ENCODE measurements at regions not wholly inside any gene's neighbourhood (a gene's known extent, or its start where the extent isn't known, plus 50 kb on each side); places are given as distances from the start of the nearest gene placed in this dataset.

- no peak for TF ChIP-seq Cebpa-rat (IDR thresholded peaks at IDR 0.05)
- Histone ChIP-seq H4K20me1 (no peaks in the 10 kb centered on the region), H3K9me3 (replicated peaks in 1 of 11) (0 out of 22 replicates have a peak, but pooled peaks cover 0 to 4% (median 0%) of the 10 kb centered on the region in 11 experiments), H3K27ac (no peak overlapping the region), H3K4me2 (no peak overlapping the region), H3K27me3 (no peaks in the 10 kb centered on the region), H3K4me1 (no peaks in the 10 kb centered on the region), H3K36me3 (no peaks in the 10 kb centered on the region), H3K9ac (no peak overlapping the region), H3K4me3 (no peak overlapping the region)
These were observed 769.3 kb downstream of the VGLL3 start for GRCh38 chr3:86221601-86222000.

GRCh38 chr3:86208772-86209171 lies 782.2 kb downstream of the VGLL3 start:
- no peak overlapping the region for H3K27ac ChIP-seq

GRCh38 chr3:86182606-86183005 lies 808.3 kb downstream of the VGLL3 start:
- no peak for TF ChIP-seq Cebpa-rat (IDR thresholded peaks at IDR 0.05)

More at GRCh38 chr3:86208772-86209171, 782.2 kb downstream of the VGLL3 start:
- H4K20me1 ChIP-seq: no peaks in the 10 kb centered on the region
- no peak overlapping the region for H3K4me2 ChIP-seq
- H3K4me3 ChIP-seq: no peak overlapping the region
- H3K27me3 ChIP-seq: no peaks in the 10 kb centered on the region
- H3K9me3 ChIP-seq (replicated peaks in 1 of 11): peaks cover 0 to 9% (median 0%) of the 10 kb centered on the region in 11 experiments; a peak in 2 of 22 replicates
- TF ChIP-seq Cebpa-rat (IDR thresholded peaks at IDR 0.05): no peak
- no peaks in the 10 kb centered on the region for H3K4me1 ChIP-seq
- H3K36me3 ChIP-seq: no peaks in the 10 kb centered on the region
- H3K9ac ChIP-seq: no peak overlapping the region

GRCh38 chr3:86180696-86181095 lies 810.3 kb downstream of the VGLL3 start:
- Histone ChIP-seq H3K27me3 (no peaks in the 10 kb centered on the region), H4K20me1 (no peaks in the 10 kb centered on the region), H3K4me1 (peaks cover 0 to 9% (median 0%) of the 10 kb centered on the region in 10 experiments; a peak in 1 of 20 replicates), H3K36me3 (no peaks in the 10 kb centered on the region), H3K27ac (no peak overlapping the region), H3K4me3 (no peak overlapping the region), H3K9ac (no peak overlapping the region), H3K9me3 (replicated peaks in 1 of 11) (no peaks in the 10 kb centered on the region), H3K4me2 (no peak overlapping the region)
- no peak for TF ChIP-seq Cebpa-rat (IDR thresholded peaks at IDR 0.05)

More at GRCh38 chr3:86182606-86183005, 808.3 kb downstream of the VGLL3 start:
- no peaks in the 10 kb centered on the region for H3K36me3 ChIP-seq
- no peaks in the 10 kb centered on the region for H3K9me3 ChIP-seq (replicated peaks in 1 of 11)
- no peak overlapping the region for H3K9ac ChIP-seq
- H3K27ac ChIP-seq: no peak overlapping the region
- peaks cover 0 to 9% (median 0%) of the 10 kb centered on the region in 10 experiments; a peak in 1 of 20 replicates for H3K4me1 ChIP-seq
- H3K4me3 ChIP-seq: no peak overlapping the region
- no peak overlapping the region for H3K4me2 ChIP-seq
- no peaks in the 10 kb centered on the region; a peak in 1 of 22 replicates for H4K20me1 ChIP-seq
- no peaks in the 10 kb centered on the region for H3K27me3 ChIP-seq

GRCh38 chr3:86178095-86178494 lies 812.9 kb downstream of the VGLL3 start:
- Histone ChIP-seq H3K4me3 (no peak overlapping the region), H4K20me1 (no peaks in the 10 kb centered on the region), H3K27me3 (no peaks in the 10 kb centered on the region), H3K9ac (no peak overlapping the region), H3K4me2 (no peak overlapping the region), H3K4me1 (peaks cover 0 to 9% (median 0%) of the 10 kb centered on the region in 10 experiments; a peak in 1 of 20 replicates), H3K36me3 (no peaks in the 10 kb centered on the region), H3K9me3 (replicated peaks in 1 of 11) (no peaks in the 10 kb centered on the region), H3K27ac (no peak overlapping the region)
- no peak for TF ChIP-seq Cebpa-rat (IDR thresholded peaks at IDR 0.05)

- Histone ChIP-seq H3K27ac (no peak overlapping the region), H3K9ac (no peak overlapping the region), H3K36me3 (no peaks in the 10 kb centered on the region), H4K20me1 (no peaks in the 10 kb centered on the region), H3K9me3 (replicated peaks in 1 of 11) (no peaks in the 10 kb centered on the region), H3K27me3 (no peaks in the 10 kb centered on the region), H3K4me3 (no peak overlapping the region), H3K4me2 (no peak overlapping the region), H3K4me1 (peaks cover 0 to 9% (median 0%) of the 10 kb centered on the region in 10 experiments; a peak in 1 of 20 replicates)
- TF ChIP-seq Cebpa-rat (IDR thresholded peaks at IDR 0.05): no peak
These were observed 814.5 kb downstream of the VGLL3 start for GRCh38 chr3:86176445-86176784.

- no peaks in the 10 kb centered on the region for H3K36me3 ChIP-seq
- no peak overlapping the region for H3K9ac ChIP-seq
- no peak for TF ChIP-seq Cebpa-rat (IDR thresholded peaks at IDR 0.05)
- no peak overlapping the region for H3K4me2 ChIP-seq
- H3K9me3 ChIP-seq (replicated peaks in 1 of 11): no peaks in the 10 kb centered on the region
- H3K4me1 ChIP-seq: peaks cover 0 to 9% (median 0%) of the 10 kb centered on the region in 10 experiments; a peak in 1 of 20 replicates
- no peaks in the 10 kb centered on the region for H4K20me1 ChIP-seq
- no peaks in the 10 kb centered on the region for H3K27me3 ChIP-seq
- no peak overlapping the region for H3K27ac ChIP-seq
- H3K4me3 ChIP-seq: no peak overlapping the region
These were observed 815.1 kb downstream of the VGLL3 start for GRCh38 chr3:86175593-86176444.

GRCh38 chr3:86175051-86175536 lies 815.9 kb downstream of the VGLL3 start:
- H3K9me3 ChIP-seq (replicated peaks in 1 of 11): no peaks in the 10 kb centered on the region
- H3K27me3 ChIP-seq: no peaks in the 10 kb centered on the region
- H3K4me1 ChIP-seq: peaks cover 0 to 5% (median 0%) of the 10 kb centered on the region in 10 experiments; a peak in 1 of 20 replicates
- no peak for TF ChIP-seq Cebpa-rat (IDR thresholded peaks at IDR 0.05)
- H3K4me3 ChIP-seq: no peak overlapping the region
- H4K20me1 ChIP-seq: no peaks in the 10 kb centered on the region
- H3K27ac ChIP-seq: no peak overlapping the region
- no peaks in the 10 kb centered on the region for H3K36me3 ChIP-seq
- H3K4me2 ChIP-seq: no peak overlapping the region
- no peak overlapping the region for H3K9ac ChIP-seq

GRCh38 chr3:86173401-86173800 lies 817.5 kb downstream of the VGLL3 start:
- H3K9me3 ChIP-seq (replicated peaks in 1 of 11): no peaks in the 10 kb centered on the region
- no peaks in the 10 kb centered on the region for H3K36me3 ChIP-seq
- H3K9ac ChIP-seq: no peak overlapping the region
- no peaks in the 10 kb centered on the region for H4K20me1 ChIP-seq
- no peak overlapping the region for H3K27ac ChIP-seq
- no peak for TF ChIP-seq Cebpa-rat (IDR thresholded peaks at IDR 0.05)
- H3K27me3 ChIP-seq: no peaks in the 10 kb centered on the region
- no peak overlapping the region for H3K4me2 ChIP-seq
- H3K4me1 ChIP-seq: peaks cover 0 to 11% (median 0%) of the 10 kb centered on the region in 10 experiments; a peak in 4 of 20 replicates
- no peak overlapping the region for H3K4me3 ChIP-seq

Data from BLaER1 treated with 17β-estradiol and CSF1 and Interleukin-3, amounts not matched to agents 10 nM and 100 nM (cell line).